Activated CD8-positive, alpha-beta memory T cell treated with anti-CD3 and anti-CD28 coated beads for 4 hours (primary cell): ENCODE measurements at regions not wholly inside any gene's neighbourhood (a gene's known extent, or its start where the extent isn't known, plus 50 kb on each side); places are given as distances from the start of the nearest gene placed in this dataset.

Source experiments
- DNase-seq, 2 donors: peaks; one replicate each; pipeline ENCODE4 v3.0.0-alpha.2; 2020; ENCODE audit warnings: low read depth in 2 of 2

DNA sequence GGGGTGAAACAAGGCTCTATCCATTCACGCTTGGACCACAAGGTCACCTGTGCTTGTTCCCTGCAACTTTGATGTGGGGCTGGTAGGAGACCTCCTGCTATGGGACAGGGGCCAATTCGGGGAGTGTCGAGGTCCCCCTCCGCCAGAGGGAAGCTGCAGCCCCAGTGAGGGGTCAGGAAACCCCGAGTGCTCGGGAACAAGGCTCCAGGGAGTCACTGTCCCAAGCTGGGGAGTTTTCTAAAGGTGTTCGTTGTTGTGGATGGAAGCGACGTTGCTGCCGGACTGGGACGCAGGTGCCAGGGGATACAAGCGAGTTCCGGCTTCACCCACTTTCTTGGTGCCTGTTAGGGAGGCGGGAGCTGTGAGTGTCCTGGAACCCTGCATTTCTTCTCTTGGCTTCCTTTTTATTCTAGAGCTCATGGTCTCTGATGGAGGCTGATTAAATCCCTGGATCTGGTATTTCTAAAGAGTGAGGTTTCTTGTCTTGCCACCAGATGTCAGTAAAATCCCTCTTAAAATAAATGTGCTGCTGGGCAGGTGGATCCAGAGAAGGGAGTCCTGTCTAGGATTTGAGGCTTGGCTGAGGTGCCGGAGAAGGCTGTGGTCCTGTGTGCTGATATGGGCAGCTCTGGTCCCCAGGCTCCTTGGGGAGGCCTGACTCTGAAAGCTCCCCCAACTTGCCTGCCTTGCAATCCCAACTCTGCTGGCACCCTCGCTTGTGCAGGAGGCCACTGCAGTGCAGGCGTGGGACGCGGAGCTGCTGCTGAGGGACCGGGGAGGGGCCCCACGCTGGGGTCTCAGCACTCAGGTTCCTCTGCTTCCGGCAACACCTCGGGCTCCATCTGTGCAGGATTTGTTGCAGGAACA lies 153.9 kb downstream of the TEX29 start:
- no peak for DNase-seq

DNA sequence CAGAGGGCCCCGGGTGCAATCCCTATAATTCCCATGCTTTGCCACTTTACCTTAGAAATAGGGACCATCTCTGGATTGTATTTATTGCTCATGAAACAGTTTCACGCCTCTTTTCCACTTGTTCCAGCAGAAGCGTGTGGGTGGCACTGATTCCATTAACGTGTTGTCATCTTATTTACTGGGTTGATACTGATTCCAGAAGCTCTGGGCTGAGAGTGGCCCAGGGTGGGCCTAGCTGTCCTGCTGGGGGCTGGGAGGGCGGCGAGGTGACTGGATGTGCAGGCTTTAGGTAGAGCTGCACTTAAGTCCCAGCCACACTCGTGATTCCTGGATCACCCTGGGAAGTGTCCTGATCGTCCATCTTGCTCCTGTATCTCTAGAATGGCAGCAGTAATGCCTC lies 155.0 kb downstream of the TEX29 start:
- no peak for DNase-seq

GRCh38 chr13:111476197-111476596 lies 155.8 kb downstream of the TEX29 start:
- no peak for DNase-seq

DNA sequence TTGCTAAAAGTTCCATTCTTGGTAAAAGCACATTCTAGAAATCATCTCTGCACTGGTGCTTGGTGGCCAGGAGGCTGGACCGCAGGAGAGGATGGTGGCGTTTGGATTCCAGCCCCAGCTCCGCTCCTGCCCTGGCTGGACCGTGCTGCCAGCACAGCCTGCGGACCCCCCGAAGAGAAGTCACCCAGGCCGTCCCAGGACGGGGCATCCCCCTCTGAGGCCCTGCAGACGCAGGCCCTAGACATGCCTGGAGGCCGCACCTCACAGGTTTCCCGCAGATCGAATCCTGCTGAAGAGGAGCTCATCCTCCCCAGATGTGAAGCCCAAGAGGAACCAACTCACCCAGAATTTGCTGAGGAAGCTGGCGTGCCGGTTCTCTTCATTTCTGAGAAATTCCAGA lies 159.0 kb downstream of the TEX29 start:
- DNase-seq, result no peak

DNA sequence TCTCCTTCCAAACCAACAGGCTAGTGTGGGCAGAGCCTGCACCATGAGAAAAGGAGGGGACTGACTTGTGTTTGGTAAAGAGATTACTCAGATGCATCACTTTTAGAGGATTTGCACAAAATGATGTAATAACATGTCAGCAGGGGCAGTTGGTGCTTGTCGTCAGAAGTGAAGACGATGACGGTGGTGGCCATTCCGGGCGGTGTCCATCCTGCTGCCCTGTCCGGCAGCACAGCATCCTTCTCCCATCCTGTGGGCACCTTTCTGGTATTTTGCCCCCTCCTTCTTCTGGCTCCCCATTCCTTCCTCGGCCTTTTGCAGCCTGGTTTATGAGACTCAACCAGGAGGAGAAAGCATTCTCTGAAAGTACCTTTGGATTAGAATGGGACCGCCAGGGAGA lies 160.1 kb downstream of the TEX29 start:
- DNase-seq, result no peak

DNA sequence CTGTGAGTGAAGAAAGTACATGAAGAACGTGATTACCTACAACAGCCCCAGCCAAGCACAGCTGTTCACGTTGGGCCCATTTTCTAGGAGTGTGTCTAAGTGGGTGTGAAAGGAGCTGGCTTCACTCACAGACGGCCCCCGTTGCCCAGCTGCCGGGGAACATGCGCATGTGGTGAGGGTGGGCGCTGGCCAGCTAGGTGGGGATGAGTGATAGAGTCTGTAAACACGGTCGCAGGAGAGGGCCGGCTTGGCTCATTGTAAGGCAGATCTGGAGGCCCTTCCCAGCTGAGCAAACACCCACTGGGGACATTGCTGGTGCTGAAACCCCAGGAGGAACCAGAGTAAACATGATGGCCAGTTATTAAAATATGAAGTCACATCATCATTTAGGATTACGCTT lies 160.5 kb downstream of the TEX29 start:
- no peak for DNase-seq

- no peak for DNase-seq
These were observed 161.7 kb downstream of the TEX29 start for GRCh38 chr13:111482126-111482525.

GRCh38 chr13:111482806-111483620 lies 162.6 kb downstream of the TEX29 start:
- DNase-seq, result no peak

DNA sequence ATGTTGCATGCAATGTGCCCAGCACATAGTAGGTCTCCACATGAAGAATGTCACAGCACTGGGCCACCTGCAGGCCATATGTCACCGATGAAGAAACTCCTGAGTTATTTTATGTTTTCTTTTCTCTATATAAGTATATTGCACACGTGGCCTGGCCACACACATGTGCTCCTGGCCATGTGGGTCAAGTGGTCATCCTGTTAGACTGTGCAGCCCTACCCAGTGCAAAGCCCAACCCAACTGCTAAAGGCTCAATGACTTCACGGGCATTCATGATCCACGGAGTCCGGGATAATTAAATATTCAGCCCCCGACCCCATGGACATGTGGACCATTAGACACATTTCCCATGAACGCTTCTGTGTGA lies 163.2 kb downstream of the TEX29 start:
- no peak for DNase-seq

DNA sequence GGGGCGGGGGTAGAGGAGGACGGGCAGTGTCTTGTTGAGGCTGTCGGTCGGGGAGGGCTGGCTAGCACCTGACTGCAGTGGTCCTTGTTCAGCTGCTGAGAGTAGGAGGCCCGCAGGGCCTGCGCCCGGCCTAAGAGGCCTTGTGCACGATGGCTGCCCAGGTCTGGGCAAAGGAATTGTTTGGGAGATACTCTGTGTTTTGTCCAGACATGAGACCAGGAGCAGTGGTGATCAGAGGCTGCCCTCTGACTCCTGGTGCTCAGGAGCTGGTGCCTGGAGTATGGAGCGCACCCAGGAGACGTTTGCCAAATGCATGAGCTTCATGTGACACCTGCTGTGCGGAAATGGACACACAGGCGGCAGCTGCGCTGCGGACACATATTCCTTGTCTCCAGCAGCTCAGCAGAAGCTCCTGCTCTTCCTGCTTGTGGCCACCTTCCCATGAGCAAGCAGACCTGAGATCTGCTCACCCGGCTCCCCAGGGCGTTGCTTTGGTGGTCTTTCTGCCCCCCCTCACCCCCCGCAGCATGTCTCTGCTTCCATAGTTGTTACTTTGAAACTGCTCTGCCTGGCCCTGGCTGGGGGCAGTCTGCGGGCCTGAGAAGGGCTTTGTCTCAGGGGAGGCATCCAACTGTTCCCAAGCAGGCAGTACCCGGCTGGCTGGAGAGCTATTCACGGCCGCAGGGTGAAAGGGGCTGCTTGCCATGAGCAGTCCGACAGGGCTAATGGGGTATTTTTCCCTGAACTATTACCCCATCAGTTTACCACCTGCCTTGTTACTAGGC lies 163.9 kb downstream of the TEX29 start:
- no peak for DNase-seq

DNA sequence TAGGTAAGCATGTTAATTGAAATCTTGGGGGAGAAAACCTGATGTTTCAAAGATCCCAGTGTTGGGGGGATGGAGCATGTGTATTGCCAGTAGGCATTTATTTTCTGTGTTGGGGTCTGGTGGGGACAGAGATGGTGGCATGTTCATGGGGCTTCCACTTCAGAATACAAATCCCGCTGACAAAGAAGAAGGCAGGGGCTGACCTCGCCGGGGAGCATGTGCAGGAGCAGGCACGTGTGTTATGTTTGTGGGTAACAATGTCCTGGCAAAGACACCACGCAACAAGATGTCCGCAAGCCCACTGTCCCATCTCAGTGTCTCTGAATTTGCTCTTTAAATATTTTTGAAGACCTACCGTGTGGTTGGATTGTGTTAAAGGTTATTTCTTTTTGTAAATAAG lies 164.5 kb downstream of the TEX29 start:
- DNase-seq, result no peak

DNA sequence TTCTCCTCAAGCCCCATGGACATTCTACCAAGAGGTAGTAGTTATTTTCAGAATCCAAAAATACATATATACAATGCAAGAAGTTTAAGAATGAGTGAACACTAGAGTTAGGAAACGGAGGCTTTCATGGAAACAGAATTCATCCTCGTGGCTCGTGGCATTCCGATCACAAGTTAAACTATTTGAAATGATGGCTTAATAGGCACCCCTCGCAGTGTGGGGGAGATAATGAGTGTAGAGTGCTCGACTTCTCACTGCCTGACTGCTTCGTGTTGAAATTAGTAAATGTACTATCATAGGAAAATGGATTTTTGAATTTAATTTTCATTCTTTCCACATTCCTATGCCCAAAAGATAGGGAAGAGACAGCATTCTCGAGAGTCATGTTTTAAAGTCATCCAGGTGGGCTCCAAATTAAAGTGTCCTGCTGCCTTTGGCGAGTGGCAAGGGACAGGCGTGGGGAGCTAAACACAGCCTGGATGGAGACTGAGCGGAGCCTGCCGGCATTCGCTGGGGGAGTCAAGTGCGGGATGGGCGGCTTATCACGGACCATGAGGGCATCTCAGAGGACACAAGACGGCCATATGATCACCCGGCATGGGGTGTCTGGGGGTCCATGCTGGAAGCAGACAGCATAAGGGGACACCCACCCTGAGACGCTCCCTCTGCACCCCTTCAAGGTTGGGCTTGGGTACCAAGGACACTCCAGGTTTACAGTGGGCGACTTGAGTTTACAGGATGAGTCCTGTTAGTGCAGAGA lies 165.2 kb downstream of the TEX29 start:
- DNase-seq, result no peak

DNA sequence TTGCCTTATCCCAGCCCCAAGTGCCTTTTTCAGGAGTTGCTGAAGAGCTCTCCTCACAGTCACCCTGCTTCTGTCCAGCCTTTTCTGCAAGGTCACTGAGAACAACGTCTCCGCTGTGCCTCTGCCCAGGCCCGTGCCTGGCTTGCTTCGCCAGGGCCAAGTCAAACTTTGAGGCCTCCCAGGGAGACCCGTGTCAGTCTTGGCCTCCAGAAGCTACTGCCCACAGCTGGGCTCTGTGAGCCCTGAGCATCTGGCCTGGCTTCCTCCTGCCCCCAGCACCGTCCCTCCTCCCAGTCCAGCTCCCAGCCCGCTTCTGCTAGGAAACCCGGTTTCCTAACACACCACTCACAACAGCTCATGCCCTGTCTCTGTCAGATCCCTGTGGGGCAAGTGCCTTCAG lies 165.9 kb downstream of the TEX29 start:
- no peak for DNase-seq

DNA sequence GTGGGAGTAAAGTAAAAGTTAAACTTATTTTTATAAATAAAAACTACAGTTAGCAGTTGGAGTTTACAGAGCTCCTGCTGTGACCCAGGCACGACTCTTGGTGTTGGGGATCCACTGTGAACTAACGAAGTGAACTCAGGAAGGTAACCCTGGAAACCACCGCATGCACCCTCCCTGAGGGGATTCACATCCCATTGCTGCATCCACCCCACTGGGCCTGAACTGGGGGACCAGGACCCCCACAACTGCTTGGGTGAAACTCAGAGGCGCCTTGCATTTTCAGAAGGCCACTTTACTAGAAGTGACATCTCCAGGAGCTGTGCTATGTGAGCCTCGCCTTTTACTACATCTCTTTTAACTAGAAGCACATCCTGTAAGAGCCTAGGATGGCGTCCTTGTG lies 166.4 kb downstream of the TEX29 start:
- DNase-seq, result no peak

GRCh38 chr13:111488486-111489132 lies 168.2 kb downstream of the TEX29 start:
- no peak for DNase-seq

DNA sequence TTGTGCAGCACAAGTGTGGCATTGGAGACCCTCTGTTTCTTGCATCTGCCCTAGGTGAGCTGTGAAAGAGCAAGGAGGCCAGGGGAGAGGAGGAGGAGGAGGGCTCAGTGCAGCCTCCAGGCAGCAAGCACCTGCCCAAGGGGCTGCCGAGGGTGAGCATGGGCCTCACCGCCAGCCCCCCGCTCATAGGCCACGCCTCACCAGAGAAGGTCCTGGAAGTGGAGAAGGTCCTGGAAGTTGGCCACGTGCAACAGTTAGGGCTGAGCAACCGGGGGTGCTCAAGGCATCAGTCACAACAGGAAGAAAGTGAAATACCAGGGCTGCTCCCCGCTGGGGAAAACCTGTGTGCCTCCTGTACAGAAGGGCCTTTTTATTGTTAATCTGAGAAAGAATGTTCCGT lies 168.9 kb downstream of the TEX29 start:
- no peak for DNase-seq

DNA sequence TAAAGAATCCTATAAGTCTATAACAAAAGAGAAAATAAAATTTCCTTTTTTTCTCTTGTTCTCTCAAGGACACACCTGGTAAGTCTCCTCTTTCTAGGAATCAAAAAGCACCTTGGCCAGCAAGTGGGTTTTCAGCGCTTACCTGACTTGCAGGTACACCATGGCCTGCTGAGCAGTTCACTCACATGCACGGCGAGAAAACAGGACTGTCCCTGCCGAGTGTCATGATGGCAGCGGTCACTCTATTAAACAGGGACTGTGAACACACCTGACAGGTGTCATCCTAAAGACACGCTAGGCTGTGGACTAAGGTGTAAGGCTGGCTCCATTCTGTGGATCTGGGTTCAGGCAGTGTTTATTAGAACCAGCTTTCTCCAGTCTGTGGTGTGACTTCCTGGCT lies 170.2 kb downstream of the TEX29 start:
- no peak for DNase-seq

DNA sequence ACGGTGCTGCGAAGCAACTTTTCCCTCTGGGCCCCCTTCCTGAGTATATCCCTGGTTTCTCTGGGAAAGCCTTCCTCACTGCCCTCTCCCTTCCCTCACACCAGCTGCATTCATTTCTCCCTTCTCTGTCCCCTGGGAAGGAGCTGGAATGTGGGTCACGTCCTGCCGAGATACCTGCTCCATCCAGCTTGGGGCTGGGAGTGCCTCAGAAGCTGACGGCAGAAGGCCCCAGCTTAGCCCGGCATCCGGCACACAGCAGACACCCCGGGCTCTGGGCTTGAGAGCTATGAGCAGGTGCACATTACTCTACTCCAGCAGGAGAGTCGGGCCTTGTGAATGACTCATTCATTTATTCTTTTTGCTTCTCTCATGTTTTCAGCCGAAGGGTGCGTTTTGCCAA lies 170.6 kb downstream of the TEX29 start:
- DNase-seq, result no peak

DNA sequence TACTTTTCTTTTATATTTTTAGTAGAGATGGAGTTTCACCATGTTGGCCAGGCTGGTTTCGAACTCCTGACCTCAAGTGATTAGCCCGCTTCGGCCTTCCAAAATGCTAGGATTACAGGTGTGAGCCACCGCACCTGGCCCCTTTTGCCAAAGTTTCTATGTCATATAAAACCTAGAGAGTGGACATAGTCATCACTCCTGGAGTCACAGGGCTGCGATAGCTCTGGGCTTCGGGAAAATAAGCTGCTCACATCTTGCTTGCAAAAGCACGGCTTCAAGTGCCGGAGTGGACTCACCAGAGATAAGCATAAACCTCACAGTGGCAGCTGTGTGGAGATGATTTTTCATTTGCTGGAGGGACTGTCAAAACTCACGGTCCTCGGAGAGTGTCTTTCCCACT lies 171.2 kb downstream of the TEX29 start:
- DNase-seq, result no peak

DNA sequence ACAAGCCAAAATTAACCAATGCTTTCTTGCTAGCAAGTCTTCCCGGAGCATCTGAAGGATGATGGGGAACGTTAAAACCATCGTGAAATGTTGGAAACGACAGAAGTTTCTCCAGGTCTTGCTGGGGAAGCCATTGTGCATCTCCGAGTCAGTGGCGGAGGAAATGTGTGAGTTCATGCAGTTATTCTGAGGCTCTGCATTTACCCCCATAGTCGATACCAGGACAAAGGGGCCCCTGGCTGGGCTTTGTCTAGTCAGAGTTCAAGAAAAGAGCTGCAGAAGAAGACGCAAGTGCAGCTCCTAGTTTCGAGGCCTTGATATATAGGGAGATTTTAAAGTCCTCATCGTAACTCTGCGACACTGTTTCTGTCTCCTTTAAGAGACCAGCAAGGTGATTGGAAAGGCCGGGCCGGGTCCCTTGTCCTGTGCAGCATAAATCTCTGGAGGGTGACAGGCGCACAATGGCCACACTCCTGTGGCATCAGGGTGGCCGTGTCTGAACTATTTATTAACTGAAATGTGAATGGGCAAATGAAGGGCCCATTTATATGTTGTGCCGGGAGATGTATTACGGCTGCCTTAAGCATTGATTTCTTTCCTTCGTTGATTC lies 172.0 kb downstream of the TEX29 start:
- no peak for DNase-seq

GRCh38 chr13:111492958-111493357 lies 172.5 kb downstream of the TEX29 start:
- no peak for DNase-seq
